ENCODE measurements at regions not wholly inside any gene's neighbourhood (a gene's known extent, or its start where the extent isn't known, plus 50 kb on each side); places are given as distances from the start of the nearest gene placed in this dataset.
"Not testable (repeated sequence)": the region's sequence is repeated elsewhere in the genome, so short reads cannot be mapped to it uniquely, and the experiment has no call there.

- no peak for TF ChIP-seq CTCF (IDR thresholded peaks at IDR 0.05; ENCODE audit: partially characterized antibody, unreplicated experiment)
- H3K27me3 Mint-ChIP-seq (ENCODE audit: unreplicated experiment), result no peaks in the 10 kb centered on the region
- no peaks in the 10 kb centered on the region for H3K9me3 Mint-ChIP-seq (ENCODE audit: unreplicated experiment)
- no peaks in the 10 kb centered on the region for H3K4me1 Mint-ChIP-seq (ENCODE audit: low read depth, unreplicated experiment)
- no peak overlapping the region for H3K27ac Mint-ChIP-seq (ENCODE audit: unreplicated experiment)
- DNase-seq, result no peak
- H3K36me3 Mint-ChIP-seq (ENCODE audit: unreplicated experiment), result no peaks in the 10 kb centered on the region
- no peak overlapping the region for H3K4me3 Mint-ChIP-seq (ENCODE audit: unreplicated experiment)
These were observed 348.5 kb upstream of the MDGA2 start for GRCh38 chr14:48023881-48024280.

GRCh38 chr14:48011484-48011883 is 336.1 kb upstream of the MDGA2 start:
- H3K27ac Mint-ChIP-seq (ENCODE audit: unreplicated experiment); DNase-seq; H3K27me3 Mint-ChIP-seq (ENCODE audit: unreplicated experiment); H3K4me3 Mint-ChIP-seq (ENCODE audit: unreplicated experiment); H3K9me3 Mint-ChIP-seq (ENCODE audit: unreplicated experiment); H3K4me1 Mint-ChIP-seq (ENCODE audit: low read depth, unreplicated experiment); H3K36me3 Mint-ChIP-seq (ENCODE audit: unreplicated experiment): not testable (repeated sequence)

- no peaks in the 10 kb centered on the region for H3K4me1 Mint-ChIP-seq (ENCODE audit: low read depth, unreplicated experiment)
- H3K36me3 Mint-ChIP-seq (ENCODE audit: unreplicated experiment), result no peaks in the 10 kb centered on the region
- H3K4me3 Mint-ChIP-seq (ENCODE audit: unreplicated experiment), result no peak overlapping the region
- no peak for TF ChIP-seq CTCF (IDR thresholded peaks at IDR 0.05; ENCODE audit: partially characterized antibody, unreplicated experiment)
- DNase-seq, result no peak
- H3K9me3 Mint-ChIP-seq (ENCODE audit: unreplicated experiment), result no peaks in the 10 kb centered on the region
- H3K27me3 Mint-ChIP-seq (ENCODE audit: unreplicated experiment), result no peaks in the 10 kb centered on the region
- no peak overlapping the region for H3K27ac Mint-ChIP-seq (ENCODE audit: unreplicated experiment)
These were observed 333.2 kb upstream of the MDGA2 start for GRCh38 chr14:48008646-48009045.

- no peaks in the 10 kb centered on the region for H3K9me3 Mint-ChIP-seq (ENCODE audit: unreplicated experiment)
- no peak overlapping the region for H3K4me3 Mint-ChIP-seq (ENCODE audit: unreplicated experiment)
- no peak for TF ChIP-seq CTCF (IDR thresholded peaks at IDR 0.05; ENCODE audit: partially characterized antibody, unreplicated experiment)
- no peaks in the 10 kb centered on the region for H3K36me3 Mint-ChIP-seq (ENCODE audit: unreplicated experiment)
- DNase-seq, result no peak
- no peaks in the 10 kb centered on the region for H3K4me1 Mint-ChIP-seq (ENCODE audit: low read depth, unreplicated experiment)
- no peaks in the 10 kb centered on the region for H3K27me3 Mint-ChIP-seq (ENCODE audit: unreplicated experiment)
- H3K27ac Mint-ChIP-seq (ENCODE audit: unreplicated experiment), result no peak overlapping the region
These were observed 330.6 kb upstream of the MDGA2 start for GRCh38 chr14:48005986-48006385.

- H3K4me1 Mint-ChIP-seq (ENCODE audit: low read depth, unreplicated experiment), result no peaks in the 10 kb centered on the region
- no peaks in the 10 kb centered on the region for H3K36me3 Mint-ChIP-seq (ENCODE audit: unreplicated experiment)
These were observed 318.5 kb upstream of the MDGA2 start for GRCh38 chr14:47993883-47994282.

More at GRCh38 chr14:47993883-47994282, 318.5 kb upstream of the MDGA2 start:
- Mint-ChIP-seq H3K9me3 (ENCODE audit: unreplicated experiment) (no peaks in the 10 kb centered on the region), H3K4me3 (ENCODE audit: unreplicated experiment) (no peak overlapping the region), H3K27me3 (ENCODE audit: unreplicated experiment) (no peaks in the 10 kb centered on the region), H3K27ac (ENCODE audit: unreplicated experiment) (no peak overlapping the region)
- TF ChIP-seq CTCF (IDR thresholded peaks at IDR 0.05; ENCODE audit: partially characterized antibody, unreplicated experiment), result no peak
- no peak for DNase-seq

Measured in glutamatergic neuron (in vitro differentiated cells).